Natural killer cell (primary cell): ENCODE measurements at regions not wholly inside any gene's neighbourhood (a gene's known extent, or its start where the extent isn't known, plus 50 kb on each side); places are given as distances from the start of the nearest gene placed in this dataset.

ENCODE experiments used
- ATAC-seq, 3 donors: fragments of 150-1000 bp in 2 of 3; fragments of 200-7000 bp in 1 of 3; cut with Tn5 transposase; 1 replicate in 1 of 3; 2 replicates in 2 of 3; pipeline ENCODE4 v1.10.0; 2021; ENCODE audit warnings: mild to moderate bottlenecking in 2 of 3, moderate library complexity in 2 of 3
- DNase-seq, 2 donors: peaks; one replicate each; pipeline versions ENCODE4 v3.0.0 to v3.0.0-alpha.2; 2013 to 2021; ENCODE audit warnings: mixed read lengths in 1 of 2
- H3K27ac ChIP-seq: one replicate; pipeline ENCODE4 v1.5.1; 2013; ENCODE audit warnings: mild to moderate bottlenecking, low read length
- H3K27me3 ChIP-seq: one replicate; pipeline ENCODE4 v1.6.1; 2013; ENCODE audit warnings: low read length; ENCODE audit not compliant: control insufficient read depth, insufficient read depth
- H3K36me3 ChIP-seq: one replicate; pipeline ENCODE4 v1.6.1; 2013; ENCODE audit warnings: low read length; ENCODE audit not compliant: control insufficient read depth, insufficient read depth
- H3K4me1 ChIP-seq: one replicate; pipeline ENCODE4 v1.6.1; 2013; ENCODE audit warnings: low read length; ENCODE audit not compliant: control insufficient read depth, insufficient read depth
- H3K4me3 ChIP-seq: one replicate; pipeline ENCODE4 v1.5.1; 2013; ENCODE audit warnings: low read length
- H3K9me3 ChIP-seq: one replicate; pipeline ENCODE4 v1.6.1; 2013; ENCODE audit warnings: low read length; ENCODE audit not compliant: control insufficient read depth, insufficient read depth
- H3K27ac Mint-ChIP-seq, 2 donors: one replicate each; pipeline ENCODE4 v1.8.0; 2022; ENCODE audit warnings: mild to moderate bottlenecking in 2 of 2, mixed read lengths in 2 of 2, moderate library complexity in 1 of 2
- H3K27me3 Mint-ChIP-seq, 2 donors: one replicate each; pipeline ENCODE4 v1.8.0; 2022; ENCODE audit warnings: low read depth in 2 of 2, mixed read lengths in 2 of 2
- H3K36me3 Mint-ChIP-seq: one replicate; pipeline ENCODE4 v1.8.0; 2022; ENCODE audit warnings: mixed read lengths
- H3K4me1 Mint-ChIP-seq, 2 donors: one replicate each; pipeline ENCODE4 v1.8.0; 2022; ENCODE audit warnings: mixed read lengths in 2 of 2
- H3K4me3 Mint-ChIP-seq: one replicate; pipeline ENCODE4 v1.8.0; 2022; ENCODE audit warnings: mild to moderate bottlenecking, moderate library complexity, mixed read lengths
- H3K9me3 Mint-ChIP-seq, 2 donors: one replicate each; pipeline ENCODE4 v1.8.0; 2022; ENCODE audit warnings: mixed read lengths in 2 of 2
- CTCF ChIP-seq: fragments of 200-600 bp; IDR thresholded peaks from one replicate; pipeline ENCODE4 v1.8.0; 2022; ENCODE audit warnings: antibody characterized with exemption
- WGBS: methylation state at CpG from one replicate; pipeline ENCODE4 v1.1.7; 2013; ENCODE audit warnings: missing lambda C conversion rate; ENCODE audit not compliant: insufficient coverage; 5-methylcytosine and 5-hydroxymethylcytosine counted together
- intact Hi-C: fragments of 100-400 bp; cut with micrococcal nuclease; formaldehyde crosslinking; loops from one replicate; pipeline ENCODE4 v1.14.2; 2022

- Histone ChIP-seq H3K27ac (no peak overlapping the region), H3K9me3 (no peaks in the 10 kb centered on the region), H3K4me3 (no peak overlapping the region), H3K27me3 (no peaks in the 10 kb centered on the region), H3K4me1 (peaks cover 13% of the 10 kb centered on the region), H3K36me3 (no peaks in the 10 kb centered on the region)
- intact Hi-C loops: no loop called here
- no peaks in the 10 kb centered on the region for H3K9me3 Mint-ChIP-seq
- no peak overlapping the region for H3K4me3 Mint-ChIP-seq
- WGBS: 91% methylated on average over 13 of the region's 13 CpGs
- H3K36me3 Mint-ChIP-seq: no peaks in the 10 kb centered on the region
- H3K27ac Mint-ChIP-seq: no peak overlapping the region
- no peak for DNase-seq
- H3K4me1 Mint-ChIP-seq: peaks cover 6 to 14% of the 10 kb centered on the region in 2 donors
- no peak for ATAC-seq
- H3K27me3 Mint-ChIP-seq: peaks cover 0 to under 1% of the 10 kb centered on the region in 2 donors
- TF ChIP-seq CTCF: no peak
Measured at GRCh38 chr7:4612237-4612636, 69.9 kb upstream of the FOXK1 start.

- no peaks in the 10 kb centered on the region for H3K9me3 Mint-ChIP-seq
- peaks cover 13% of the 10 kb centered on the region for H3K4me1 ChIP-seq
- H3K27me3 ChIP-seq: no peaks in the 10 kb centered on the region
- H3K27me3 Mint-ChIP-seq: no peaks in the 10 kb centered on the region
- no peaks in the 10 kb centered on the region for H3K9me3 ChIP-seq
- intact Hi-C loops: no loop called here
- H3K4me1 Mint-ChIP-seq: peaks cover 6 to 14% of the 10 kb centered on the region in 2 donors
- H3K27ac Mint-ChIP-seq: no peak overlapping the region
- peak overlapping the region; percentile 61 for H3K4me3 Mint-ChIP-seq
- H3K36me3 Mint-ChIP-seq: no peaks in the 10 kb centered on the region
- no peak overlapping the region for H3K4me3 ChIP-seq
- no peak for TF ChIP-seq CTCF
- WGBS: 16% methylated on average over 25 of the region's 25 CpGs
- DNase-seq (no peak), ATAC-seq (peak in 2 of 3 donors; percentile 17 to 44)
- H3K36me3 ChIP-seq: no peaks in the 10 kb centered on the region
- H3K27ac ChIP-seq: no peak overlapping the region
Measured at GRCh38 chr7:4612939-4613841, 68.9 kb upstream of the FOXK1 start.

- TF ChIP-seq CTCF: no peak
- Histone ChIP-seq H3K4me1 (peaks cover 13% of the 10 kb centered on the region), H3K27ac (no peak overlapping the region), H3K4me3 (no peak overlapping the region), H3K36me3 (no peaks in the 10 kb centered on the region), H3K27me3 (no peaks in the 10 kb centered on the region), H3K9me3 (no peaks in the 10 kb centered on the region)
- H3K4me3 Mint-ChIP-seq: no peak overlapping the region
- intact Hi-C loops: no loop called here
- no peaks in the 10 kb centered on the region for H3K36me3 Mint-ChIP-seq
- H3K27me3 Mint-ChIP-seq: no peaks in the 10 kb centered on the region
- WGBS: 78% methylated on average over 14 of the region's 15 CpGs
- no peak for DNase-seq
- H3K9me3 Mint-ChIP-seq: no peaks in the 10 kb centered on the region
- H3K4me1 Mint-ChIP-seq: peaks cover 6 to 14% of the 10 kb centered on the region in 2 donors
- H3K27ac Mint-ChIP-seq: no peak overlapping the region
- ATAC-seq: no peak
Measured at GRCh38 chr7:4613846-4614548, 68.1 kb upstream of the FOXK1 start.
